HAP-1 (cell line): ENCODE measurements at regions not wholly inside any gene's neighbourhood (a gene's known extent, or its start where the extent isn't known, plus 50 kb on each side); places are given as distances from the start of the nearest gene placed in this dataset.

Source experiments
- DNase-seq, 2 experiments: peaks; one replicate each; pipeline ENCODE4 v3.0.0-alpha.2; 2016 to 2020; ENCODE audit warnings: low spot score in 2 of 2
- H3K27me3 ChIP-seq: fragments of 250-450 bp; sonication (Bioruptor Pico); 2 replicates; pipeline ENCODE4 v1.5.1; 2020; ENCODE audit warnings: low read depth, mild to moderate bottlenecking, moderate library complexity
- H3K36me3 ChIP-seq: fragments of 250-450 bp; sonication (Bioruptor Pico); replicated peaks from 2 replicates; pipeline ENCODE4 v1.5.1; 2020; ENCODE audit warnings: mild to moderate bottlenecking
- H3K4me1 ChIP-seq: fragments of 250-450 bp; sonication (Bioruptor Pico); 2 replicates; pipeline ENCODE4 v1.5.1; 2020; ENCODE audit warnings: mild to moderate bottlenecking
- H3K4me3 ChIP-seq: fragments of 250-450 bp; sonication (Bioruptor Pico); 2 replicates; pipeline ENCODE4 v1.5.1; 2020; ENCODE audit warnings: mild to moderate bottlenecking, moderate library complexity
- H3K9me3 ChIP-seq: fragments of 250-450 bp; sonication (Bioruptor Pico); 2 replicates; pipeline ENCODE4 v1.5.1; 2020; ENCODE audit warnings: mild to moderate bottlenecking, moderate library complexity
- in situ Hi-C: fragments of 300-500 bp; cut with MboI; formaldehyde crosslinking; loops from 3 replicates; pipeline ENCODE4 v1.14.3; 2020; ENCODE audit warnings: low sequenced_read_pairs, inconsistent platforms, mixed read lengths

- Histone ChIP-seq H3K27me3 (no peaks in the 10 kb centered on the region), H3K36me3 (no peaks in the 10 kb centered on the region), H3K4me1 (no peaks in the 10 kb centered on the region), H3K9me3 (no peaks in the 10 kb centered on the region; the same call in 1 of the 2 replicates), H3K4me3 (no peak overlapping the region)
- in situ Hi-C loops = no loop called here
- no peak for DNase-seq
These were observed 555.4 kb downstream of the BCOR start for GRCh38 chrX:39542316-39542715.

GRCh38 chrX:39550795-39551361 is 546.9 kb downstream of the BCOR start:
- Histone ChIP-seq H3K9me3 (no peaks in the 10 kb centered on the region), H3K4me3 (no peak overlapping the region), H3K4me1 (no peaks in the 10 kb centered on the region), H3K36me3 (no peaks in the 10 kb centered on the region), H3K27me3 (no peaks in the 10 kb centered on the region)
- in situ Hi-C loops = no loop called here
- no peak for DNase-seq

- Histone ChIP-seq H3K4me1 (no peaks in the 10 kb centered on the region), H3K9me3 (no peaks in the 10 kb centered on the region), H3K4me3 (no peak overlapping the region), H3K27me3 (no peaks in the 10 kb centered on the region), H3K36me3 (no peaks in the 10 kb centered on the region)
- no peak for DNase-seq
- in situ Hi-C loops = no loop called here
These were observed 546.0 kb downstream of the BCOR start for GRCh38 chrX:39551762-39552161.

GRCh38 chrX:39555431-39555830 is 542.3 kb downstream of the BCOR start:
- 0 out of 2 replicates have a peak, but pooled peaks cover 3% of the 10 kb centered on the region for H3K27me3 ChIP-seq
- H3K4me1 ChIP-seq = no peaks in the 10 kb centered on the region
- no peak overlapping the region for H3K4me3 ChIP-seq
- no peaks in the 10 kb centered on the region for H3K9me3 ChIP-seq
- no peak for DNase-seq
- in situ Hi-C loops = no loop called here
- no peaks in the 10 kb centered on the region for H3K36me3 ChIP-seq

- in situ Hi-C loops = no loop called here
- H3K9me3 ChIP-seq = no peaks in the 10 kb centered on the region
- 0 out of 2 replicates have a peak, but pooled peaks cover 3% of the 10 kb centered on the region for H3K27me3 ChIP-seq
- no peak overlapping the region for H3K4me3 ChIP-seq
- no peak for DNase-seq
- H3K36me3 ChIP-seq = no peaks in the 10 kb centered on the region
- no peaks in the 10 kb centered on the region for H3K4me1 ChIP-seq
These were observed 541.7 kb downstream of the BCOR start for GRCh38 chrX:39556056-39556455.

GRCh38 chrX:39559229-39559628 is 538.5 kb downstream of the BCOR start:
- Histone ChIP-seq H3K27me3 (0 out of 2 replicates have a peak, but pooled peaks cover 3% of the 10 kb centered on the region), H3K4me1 (no peaks in the 10 kb centered on the region), H3K9me3 (no peaks in the 10 kb centered on the region), H3K4me3 (no peak overlapping the region), H3K36me3 (no peaks in the 10 kb centered on the region)
- in situ Hi-C loops = no loop called here
- no peak for DNase-seq

GRCh38 chrX:39560271-39560670 is 537.5 kb downstream of the BCOR start:
- Histone ChIP-seq H3K9me3 (no peaks in the 10 kb centered on the region), H3K4me3 (no peak overlapping the region), H3K4me1 (no peaks in the 10 kb centered on the region), H3K27me3 (0 out of 2 replicates have a peak, but pooled peaks cover 3% of the 10 kb centered on the region), H3K36me3 (no peaks in the 10 kb centered on the region)
- in situ Hi-C loops = no loop called here
- DNase-seq = no peak

- Histone ChIP-seq H3K4me3 (no peak overlapping the region), H3K27me3 (0 out of 2 replicates have a peak, but pooled peaks cover 3% of the 10 kb centered on the region), H3K9me3 (no peaks in the 10 kb centered on the region), H3K36me3 (no peaks in the 10 kb centered on the region), H3K4me1 (no peaks in the 10 kb centered on the region)
- in situ Hi-C loops = no loop called here
- DNase-seq = no peak
These were observed 534.6 kb downstream of the BCOR start for GRCh38 chrX:39563178-39563577.

GRCh38 chrX:39564751-39565150 is 533.0 kb downstream of the BCOR start:
- H3K36me3 ChIP-seq = no peaks in the 10 kb centered on the region
- H3K27me3 ChIP-seq = no peaks in the 10 kb centered on the region
- DNase-seq = no peak
- no peaks in the 10 kb centered on the region for H3K4me1 ChIP-seq
- no peak overlapping the region for H3K4me3 ChIP-seq
- in situ Hi-C loops = no loop called here
- no peaks in the 10 kb centered on the region for H3K9me3 ChIP-seq

GRCh38 chrX:39574178-39574577 is 523.6 kb downstream of the BCOR start:
- Histone ChIP-seq H3K9me3 (no peaks in the 10 kb centered on the region), H3K36me3 (no peaks in the 10 kb centered on the region), H3K4me3 (no peak overlapping the region), H3K4me1 (no peaks in the 10 kb centered on the region), H3K27me3 (no peaks in the 10 kb centered on the region)
- in situ Hi-C loops = no loop called here
- no peak for DNase-seq

GRCh38 chrX:39576041-39576872 is 521.5 kb downstream of the BCOR start:
- DNase-seq = no peak
- Histone ChIP-seq H3K36me3 (no peaks in the 10 kb centered on the region), H3K4me1 (no peaks in the 10 kb centered on the region), H3K27me3 (no peaks in the 10 kb centered on the region), H3K4me3 (no peak overlapping the region), H3K9me3 (no peaks in the 10 kb centered on the region)
- in situ Hi-C loops = no loop called here

GRCh38 chrX:39577206-39577984 is 520.4 kb downstream of the BCOR start:
- in situ Hi-C loops = no loop called here
- H3K36me3 ChIP-seq = no peaks in the 10 kb centered on the region
- H3K4me3 ChIP-seq = no peak overlapping the region
- no peak for DNase-seq
- H3K9me3 ChIP-seq = no peaks in the 10 kb centered on the region
- no peaks in the 10 kb centered on the region for H3K4me1 ChIP-seq
- no peaks in the 10 kb centered on the region for H3K27me3 ChIP-seq

GRCh38 chrX:39577985-39578869 is 519.5 kb downstream of the BCOR start:
- DNase-seq = no peak
- in situ Hi-C loops = no loop called here

More at GRCh38 chrX:39577985-39578869, 519.5 kb downstream of the BCOR start:
- H3K4me1 ChIP-seq = no peaks in the 10 kb centered on the region; the same call in 1 of the 2 replicates
- H3K9me3 ChIP-seq = no peaks in the 10 kb centered on the region
- no peaks in the 10 kb centered on the region for H3K36me3 ChIP-seq
- no peak overlapping the region for H3K4me3 ChIP-seq
- H3K27me3 ChIP-seq = no peaks in the 10 kb centered on the region
